Stimulated activated CD8-positive, alpha-beta memory T cell treated with anti-CD3 and anti-CD28 coated beads, Interleukin-15, amount 100 ng/mL, for 24 hours (primary cell): ENCODE measurements at regions not wholly inside any gene's neighbourhood (a gene's known extent, or its start where the extent isn't known, plus 50 kb on each side); places are given as distances from the start of the nearest gene placed in this dataset.
"Not testable (repeated sequence)": the region's sequence is repeated elsewhere in the genome, so short reads cannot be mapped to it uniquely, and the experiment has no call there.

Experiments
- DNase-seq: peaks from one replicate; pipeline ENCODE4 v3.0.0-alpha.2; 2020; ENCODE audit warnings: low read depth

GRCh38 chr3:70635301-70635700 is 322.9 kb upstream of the MDFIC2 start:
- no peak for DNase-seq

GRCh38 chr3:70631716-70632307 is 319.4 kb upstream of the MDFIC2 start:
- DNase-seq: no peak

- no peak for DNase-seq
Observed at GRCh38 chr3:70621451-70621850, 309.0 kb upstream of the MDFIC2 start.

GRCh38 chr3:70620956-70621355 is 308.5 kb upstream of the MDFIC2 start:
- DNase-seq: no peak

GRCh38 chr3:70620367-70620766 is 307.9 kb upstream of the MDFIC2 start:
- DNase-seq: no peak

GRCh38 chr3:70618151-70618550 is 305.7 kb upstream of the MDFIC2 start:
- DNase-seq: no peak

GRCh38 chr3:70617349-70617748 is 304.9 kb upstream of the MDFIC2 start:
- not testable (repeated sequence) for DNase-seq

GRCh38 chr3:70615286-70615685 is 302.8 kb upstream of the MDFIC2 start:
- no peak for DNase-seq

- DNase-seq: no peak
Observed at GRCh38 chr3:70614111-70614510, 301.7 kb upstream of the MDFIC2 start.

- DNase-seq: no peak
Observed at GRCh38 chr3:70612920-70613319, 300.5 kb upstream of the MDFIC2 start.

- DNase-seq: not testable (repeated sequence)
Observed at GRCh38 chr3:70611667-70612277, 299.3 kb upstream of the MDFIC2 start.

- DNase-seq: no peak
Observed at GRCh38 chr3:70608434-70608833, 296.0 kb upstream of the MDFIC2 start.

GRCh38 chr3:70607469-70607868 is 295.0 kb upstream of the MDFIC2 start:
- no peak for DNase-seq

- DNase-seq: no peak
Observed at GRCh38 chr3:70606018-70606417, 293.6 kb upstream of the MDFIC2 start.

- DNase-seq: no peak
Observed at GRCh38 chr3:70603103-70603502, 290.7 kb upstream of the MDFIC2 start.

- no peak for DNase-seq
Observed at GRCh38 chr3:70597312-70597711, 284.9 kb upstream of the MDFIC2 start.

GRCh38 chr3:70583682-70584081 is 271.2 kb upstream of the MDFIC2 start:
- no peak for DNase-seq

- no peak for DNase-seq
Observed at GRCh38 chr3:70582803-70583202, 270.4 kb upstream of the MDFIC2 start.

GRCh38 chr3:70580021-70580420 is 267.6 kb upstream of the MDFIC2 start:
- DNase-seq: no peak

GRCh38 chr3:70571696-70572095 is 259.3 kb upstream of the MDFIC2 start:
- no peak for DNase-seq

GRCh38 chr3:70570584-70570983 is 258.1 kb upstream of the MDFIC2 start:
- no peak for DNase-seq

GRCh38 chr3:70568626-70569025 is 256.2 kb upstream of the MDFIC2 start:
- no peak for DNase-seq

- no peak for DNase-seq
Observed at GRCh38 chr3:70565861-70566260, 253.4 kb upstream of the MDFIC2 start.

- DNase-seq: no peak
Observed at GRCh38 chr3:70564552-70564951, 252.1 kb upstream of the MDFIC2 start.
